Endothelial cell of umbilical vein (primary cell): ENCODE measurements at regions not wholly inside any gene's neighbourhood (a gene's known extent, or its start where the extent isn't known, plus 50 kb on each side); places are given as distances from the start of the nearest gene placed in this dataset.

Experiments used
- CTCF ChIP-seq, 2 donors: IDR thresholded peaks; 1 replicate in 1 of 2; 2 replicates in 1 of 2; pipeline ENCODE4 v1.5.1; 2011; ENCODE audit warnings: low read length in 2 of 2, mild to moderate bottlenecking in 2 of 2, moderate library complexity in 2 of 2, control low read depth in 1 of 2, inconsistent platforms in 1 of 2, low read depth in 1 of 2; ENCODE audit not compliant: insufficient read depth in 1 of 2; ENCODE audit errors: extremely low read depth in 1 of 2
- JUN ChIP-seq: IDR thresholded peaks from 2 replicates; pipeline ENCODE4 v1.6.1; 2011; ENCODE audit warnings: borderline replicate concordance, low read depth; ENCODE audit not compliant: insufficient read length, insufficient read depth
- MAX ChIP-seq: IDR thresholded peaks from 2 replicates; pipeline ENCODE4 v1.6.1; 2011; ENCODE audit not compliant: insufficient read depth, insufficient read length
- POLR2A ChIP-seq: IDR thresholded peaks from 2 replicates; pipeline ENCODE4 v1.6.1; 2012; ENCODE audit warnings: low read depth, mild to moderate bottlenecking, control low read depth, low read length

- TF ChIP-seq JUN, result no peak
- TF ChIP-seq CTCF (IDR thresholded peaks at IDR 0.05; ENCODE audit: extremely low read depth in 1 of 2, insufficient read depth in 1 of 2, low read depth in 1 of 2, low read length in 2 of 2), result no peak
- no peak for TF ChIP-seq MAX
- TF ChIP-seq POLR2A, result no peak
Measured at GRCh38 chr3:20589275-20589674, 403.3 kb upstream of the SGO1 start.
